ENCODE measurements at regions not wholly inside any gene's neighbourhood (a gene's known extent, or its start where the extent isn't known, plus 50 kb on each side); places are given as distances from the start of the nearest gene placed in this dataset.
A peak's percentile ranks its signal among the peaks of the same experiment; 100 is the strongest.
"Not testable (repeated sequence)": the region's sequence is repeated elsewhere in the genome, so short reads cannot be mapped to it uniquely, and the experiment has no call there.

- not testable (repeated sequence) for H3K56ac ChIP-seq (ENCODE audit: low read length); H3K4ac ChIP-seq (ENCODE audit: low read depth, low read length); H3K4me2 ChIP-seq (ENCODE audit: low read length); H3K27me3 ChIP-seq (ENCODE audit: insufficient read depth, low read length, poor library complexity); H3K9ac ChIP-seq (ENCODE audit: low read length); H3K4me3 ChIP-seq (ENCODE audit: low read length); H3K27ac ChIP-seq (ENCODE audit: low read depth, low read length); H3K36me3 ChIP-seq (ENCODE audit: control insufficient read depth, insufficient read depth, low read length); H2BK15ac ChIP-seq (replicated peaks; ENCODE audit: low read depth); DNase-seq; H3K79me2 ChIP-seq (ENCODE audit: control insufficient read depth, insufficient read depth, low read length); H2AK5ac ChIP-seq (ENCODE audit: low read length); H2BK5ac ChIP-seq (ENCODE audit: low read length); H3K79me1 ChIP-seq (ENCODE audit: low read length); H2BK120ac ChIP-seq (ENCODE audit: low read depth, low read length); H3K4me1 ChIP-seq (ENCODE audit: control insufficient read depth, low read depth, low read length); H3K18ac ChIP-seq (ENCODE audit: low read length); H4K5ac ChIP-seq (ENCODE audit: low read length); H3K23ac ChIP-seq (ENCODE audit: low read length); H4K8ac ChIP-seq (ENCODE audit: low read depth, low read length)
- WGBS (ENCODE audit: extremely low coverage, insufficient coverage, low lambda C conversion rate) = no CpG with 5 or more reads among the region's 7 CpGs
Measured at GRCh38 chr15:30700006-30700597, 74.2 kb downstream of the ARHGAP11B start.

- H3K4ac ChIP-seq (ENCODE audit: low read depth, low read length); H3K4me3 ChIP-seq (ENCODE audit: low read length): not testable (repeated sequence)
Measured at GRCh38 chr15:30707976-30708685, 82.2 kb downstream of the ARHGAP11B start.

GRCh38 chr15:30708809-30709208 lies 82.9 kb downstream of the ARHGAP11B start:
- H3K4me1 ChIP-seq (ENCODE audit: control insufficient read depth, low read depth, low read length); DNase-seq; H3K27ac ChIP-seq (ENCODE audit: low read depth, low read length); H3K4ac ChIP-seq (ENCODE audit: low read depth, low read length); H3K23ac ChIP-seq (ENCODE audit: low read length); H2BK5ac ChIP-seq (ENCODE audit: low read length); H4K5ac ChIP-seq (ENCODE audit: low read length); H3K4me3 ChIP-seq (ENCODE audit: low read length); H3K56ac ChIP-seq (ENCODE audit: low read length); H3K79me1 ChIP-seq (ENCODE audit: low read length); H3K18ac ChIP-seq (ENCODE audit: low read length); H3K4me2 ChIP-seq (ENCODE audit: low read length); H2AK5ac ChIP-seq (ENCODE audit: low read length); H3K9ac ChIP-seq (ENCODE audit: low read length); H2BK120ac ChIP-seq (ENCODE audit: low read depth, low read length); H4K8ac ChIP-seq (ENCODE audit: low read depth, low read length); H3K27me3 ChIP-seq (ENCODE audit: insufficient read depth, low read length, poor library complexity); H3K36me3 ChIP-seq (ENCODE audit: control insufficient read depth, insufficient read depth, low read length); H3K79me2 ChIP-seq (ENCODE audit: control insufficient read depth, insufficient read depth, low read length); H2BK15ac ChIP-seq (replicated peaks; ENCODE audit: low read depth): not testable (repeated sequence)
- no CpG with 5 or more reads among the region's 7 CpGs for WGBS (ENCODE audit: extremely low coverage, insufficient coverage, low lambda C conversion rate)

More at GRCh38 chr15:30707976-30708685, 82.2 kb downstream of the ARHGAP11B start:
- not testable (repeated sequence) for H3K18ac ChIP-seq (ENCODE audit: low read length); H3K27me3 ChIP-seq (ENCODE audit: insufficient read depth, low read length, poor library complexity); H3K56ac ChIP-seq (ENCODE audit: low read length); H2BK5ac ChIP-seq (ENCODE audit: low read length); H3K23ac ChIP-seq (ENCODE audit: low read length); H3K4me1 ChIP-seq (ENCODE audit: control insufficient read depth, low read depth, low read length); H3K79me2 ChIP-seq (ENCODE audit: control insufficient read depth, insufficient read depth, low read length); H4K8ac ChIP-seq (ENCODE audit: low read depth, low read length); H3K79me1 ChIP-seq (ENCODE audit: low read length); H3K27ac ChIP-seq (ENCODE audit: low read depth, low read length); H2AK5ac ChIP-seq (ENCODE audit: low read length); H3K9ac ChIP-seq (ENCODE audit: low read length); H3K36me3 ChIP-seq (ENCODE audit: control insufficient read depth, insufficient read depth, low read length); H3K4me2 ChIP-seq (ENCODE audit: low read length); H4K5ac ChIP-seq (ENCODE audit: low read length); H2BK15ac ChIP-seq (replicated peaks; ENCODE audit: low read depth); H2BK120ac ChIP-seq (ENCODE audit: low read depth, low read length)
- WGBS (ENCODE audit: extremely low coverage, insufficient coverage, low lambda C conversion rate) = no CpG with 5 or more reads among the region's 9 CpGs
- peak; percentile 0 for DNase-seq

- H2BK120ac ChIP-seq (ENCODE audit: low read depth, low read length); DNase-seq; H3K4me3 ChIP-seq (ENCODE audit: low read length); H3K4ac ChIP-seq (ENCODE audit: low read depth, low read length); H3K9ac ChIP-seq (ENCODE audit: low read length); H3K18ac ChIP-seq (ENCODE audit: low read length); H3K23ac ChIP-seq (ENCODE audit: low read length); H3K79me1 ChIP-seq (ENCODE audit: low read length); H4K5ac ChIP-seq (ENCODE audit: low read length); H4K8ac ChIP-seq (ENCODE audit: low read depth, low read length); H3K79me2 ChIP-seq (ENCODE audit: control insufficient read depth, insufficient read depth, low read length); H3K36me3 ChIP-seq (ENCODE audit: control insufficient read depth, insufficient read depth, low read length); H2BK15ac ChIP-seq (replicated peaks; ENCODE audit: low read depth); H3K4me2 ChIP-seq (ENCODE audit: low read length); H2BK5ac ChIP-seq (ENCODE audit: low read length); H3K27me3 ChIP-seq (ENCODE audit: insufficient read depth, low read length, poor library complexity); H3K4me1 ChIP-seq (ENCODE audit: control insufficient read depth, low read depth, low read length); H3K27ac ChIP-seq (ENCODE audit: low read depth, low read length); H2AK5ac ChIP-seq (ENCODE audit: low read length); H3K56ac ChIP-seq (ENCODE audit: low read length): not testable (repeated sequence)
- WGBS (ENCODE audit: extremely low coverage, insufficient coverage, low lambda C conversion rate) = no CpG with 5 or more reads among the region's 7 CpGs
Measured at GRCh38 chr15:30718038-30718643, 92.2 kb downstream of the ARHGAP11B start.

- H3K56ac ChIP-seq (ENCODE audit: low read length); H2BK120ac ChIP-seq (ENCODE audit: low read depth, low read length); H3K18ac ChIP-seq (ENCODE audit: low read length); H3K79me2 ChIP-seq (ENCODE audit: control insufficient read depth, insufficient read depth, low read length); H4K5ac ChIP-seq (ENCODE audit: low read length); H3K36me3 ChIP-seq (ENCODE audit: control insufficient read depth, insufficient read depth, low read length); H3K23ac ChIP-seq (ENCODE audit: low read length); H3K4me1 ChIP-seq (ENCODE audit: control insufficient read depth, low read depth, low read length); H2BK5ac ChIP-seq (ENCODE audit: low read length); DNase-seq; H3K4me2 ChIP-seq (ENCODE audit: low read length); H2BK15ac ChIP-seq (replicated peaks; ENCODE audit: low read depth); H3K27me3 ChIP-seq (ENCODE audit: insufficient read depth, low read length, poor library complexity); H3K4ac ChIP-seq (ENCODE audit: low read depth, low read length); H3K27ac ChIP-seq (ENCODE audit: low read depth, low read length); H3K4me3 ChIP-seq (ENCODE audit: low read length); H4K8ac ChIP-seq (ENCODE audit: low read depth, low read length); H3K79me1 ChIP-seq (ENCODE audit: low read length); H3K9ac ChIP-seq (ENCODE audit: low read length); H2AK5ac ChIP-seq (ENCODE audit: low read length): not testable (repeated sequence)
- no CpG with 5 or more reads among the region's 5 CpGs for WGBS (ENCODE audit: extremely low coverage, insufficient coverage, low lambda C conversion rate)
Measured at GRCh38 chr15:30719363-30719762, 93.4 kb downstream of the ARHGAP11B start.

All from mesendoderm (in vitro differentiated cells).